ENCODE measurements at regions not wholly inside any gene's neighbourhood (a gene's known extent, or its start where the extent isn't known, plus 50 kb on each side); places are given as distances from the start of the nearest gene placed in this dataset.

DNA sequence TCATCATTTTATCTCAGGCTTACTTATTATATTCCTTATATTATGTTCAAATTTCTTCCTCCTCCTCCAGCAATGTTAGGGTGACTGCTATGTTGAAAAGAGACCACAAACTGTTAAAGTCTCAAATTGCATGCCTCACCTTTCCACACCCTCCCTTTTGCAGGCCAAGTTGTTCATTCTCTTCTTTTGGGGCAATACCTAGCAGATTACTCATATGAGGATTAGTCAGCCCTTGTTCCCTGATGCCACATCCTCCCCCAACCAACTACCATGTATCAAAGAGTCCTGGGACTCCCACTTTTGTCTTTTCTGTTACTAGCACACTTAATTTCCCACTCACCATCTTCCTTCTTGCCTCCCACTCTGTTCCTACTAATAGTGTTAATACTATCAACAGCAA lies 434.7 kb downstream of the BCKDHB start:
- TF ChIP-seq, protein P1, sequence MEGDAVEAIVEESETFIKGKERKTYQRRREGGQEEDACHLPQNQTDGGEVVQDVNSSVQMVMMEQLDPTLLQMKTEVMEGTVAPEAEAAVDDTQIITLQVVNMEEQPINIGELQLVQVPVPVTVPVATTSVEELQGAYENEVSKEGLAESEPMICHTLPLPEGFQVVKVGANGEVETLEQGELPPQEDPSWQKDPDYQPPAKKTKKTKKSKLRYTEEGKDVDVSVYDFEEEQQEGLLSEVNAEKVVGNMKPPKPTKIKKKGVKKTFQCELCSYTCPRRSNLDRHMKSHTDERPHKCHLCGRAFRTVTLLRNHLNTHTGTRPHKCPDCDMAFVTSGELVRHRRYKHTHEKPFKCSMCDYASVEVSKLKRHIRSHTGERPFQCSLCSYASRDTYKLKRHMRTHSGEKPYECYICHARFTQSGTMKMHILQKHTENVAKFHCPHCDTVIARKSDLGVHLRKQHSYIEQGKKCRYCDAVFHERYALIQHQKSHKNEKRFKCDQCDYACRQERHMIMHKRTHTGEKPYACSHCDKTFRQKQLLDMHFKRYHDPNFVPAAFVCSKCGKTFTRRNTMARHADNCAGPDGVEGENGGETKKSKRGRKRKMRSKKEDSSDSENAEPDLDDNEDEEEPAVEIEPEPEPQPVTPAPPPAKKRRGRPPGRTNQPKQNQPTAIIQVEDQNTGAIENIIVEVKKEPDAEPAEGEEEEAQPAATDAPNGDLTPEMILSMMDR (IDR thresholded peaks at IDR 0.05), result no peak
- no peak for TF ChIP-seq ZFX (IDR thresholded peaks at IDR 0.05; ENCODE audit: borderline replicate concordance)

Measured in 22Rv1 (cell line).